Liver (tissue), 3 donors: ENCODE measurements at regions not wholly inside any gene's neighbourhood (a gene's known extent, or its start where the extent isn't known, plus 50 kb on each side); places are given as distances from the start of the nearest gene placed in this dataset.

Source experiments
- CTCF ChIP-seq: fragments of 150-350 bp; IDR thresholded peaks from 2 replicates; pipeline ENCODE4 v1.5.1; 2017; ENCODE audit warnings: improper control_type of control experiment, low read depth, low read length; ENCODE audit not compliant: missing input control
- EGR1 ChIP-seq, 2 donors: IDR thresholded peaks; 2 replicates each; pipeline ENCODE4 v1.6.1; 2016 to 2018; ENCODE audit warnings: antibody characterized with exemption in 2 of 2, low read depth in 2 of 2
- GABPA ChIP-seq, 2 donors: IDR thresholded peaks in 1 of 2; conservative IDR thresholded peaks in 1 of 2; 2 replicates each; pipeline ENCODE4 v1.6.1; 2016; ENCODE audit warnings: antibody characterized with exemption in 2 of 2, mild to moderate bottlenecking in 1 of 2, moderate library complexity in 1 of 2
- HNF4G ChIP-seq: IDR thresholded peaks from 2 replicates; pipeline ENCODE4 v1.6.1; 2016; ENCODE audit warnings: antibody characterized with exemption
- NR2F2 ChIP-seq: IDR thresholded peaks from 2 replicates; pipeline ENCODE4 v1.6.1; 2016; ENCODE audit warnings: antibody characterized with exemption
- RXRA ChIP-seq, 2 donors: IDR thresholded peaks; 2 replicates each; pipeline ENCODE4 v1.6.1; 2017 to 2018; ENCODE audit warnings: antibody characterized with exemption in 2 of 2, mild to moderate bottlenecking in 1 of 2
- TAF1 ChIP-seq: conservative IDR thresholded peaks from 2 replicates; pipeline ENCODE4 v1.6.1; 2016; ENCODE audit warnings: antibody characterized with exemption, mild to moderate bottlenecking
- YY1 ChIP-seq: IDR thresholded peaks from 2 replicates; pipeline ENCODE4 v1.6.1; 2016; ENCODE audit warnings: antibody characterized with exemption, mild to moderate bottlenecking
- ZBTB33 ChIP-seq: IDR thresholded peaks from 2 replicates; pipeline ENCODE4 v1.6.1; 2016; ENCODE audit warnings: antibody characterized with exemption
- TF ChIP-seq, protein P1 (sequence below): IDR thresholded peaks from 2 replicates; pipeline ENCODE4 v1.6.1; 2016; ENCODE audit warnings: antibody characterized with exemption, mild to moderate bottlenecking
- TF ChIP-seq, protein P2 (sequence below): IDR thresholded peaks from 2 replicates; pipeline ENCODE4 v1.6.1; 2016; ENCODE audit warnings: antibody characterized with exemption
- TF ChIP-seq, protein P3 (sequence below): IDR thresholded peaks from 2 replicates; pipeline ENCODE4 v1.6.1; 2016; ENCODE audit warnings: antibody characterized with exemption
- donor health status: healthy.
- donor health status: healthy.

DNA sequence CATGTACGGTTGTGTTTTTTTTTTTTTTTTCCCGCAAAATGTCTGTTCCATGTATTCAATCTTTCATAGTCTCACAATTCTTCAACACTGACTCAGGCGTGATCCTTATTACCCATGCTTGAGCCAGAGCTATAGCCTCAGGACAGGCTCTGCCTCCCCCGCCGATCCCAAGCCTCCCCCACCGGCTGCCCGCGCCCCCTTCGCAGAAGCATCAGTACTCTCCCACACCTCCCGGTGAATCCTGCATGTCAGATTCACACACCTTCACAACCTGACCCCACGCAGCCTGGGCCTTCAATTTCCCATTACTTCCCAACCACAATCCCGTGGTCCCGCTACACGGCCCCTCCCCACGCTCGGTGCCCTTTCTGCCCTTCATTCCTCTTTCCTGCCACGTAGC is 401.5 kb upstream of the JARID2 start:
- no peak for TF ChIP-seq CTCF
- TF ChIP-seq, protein P1, sequence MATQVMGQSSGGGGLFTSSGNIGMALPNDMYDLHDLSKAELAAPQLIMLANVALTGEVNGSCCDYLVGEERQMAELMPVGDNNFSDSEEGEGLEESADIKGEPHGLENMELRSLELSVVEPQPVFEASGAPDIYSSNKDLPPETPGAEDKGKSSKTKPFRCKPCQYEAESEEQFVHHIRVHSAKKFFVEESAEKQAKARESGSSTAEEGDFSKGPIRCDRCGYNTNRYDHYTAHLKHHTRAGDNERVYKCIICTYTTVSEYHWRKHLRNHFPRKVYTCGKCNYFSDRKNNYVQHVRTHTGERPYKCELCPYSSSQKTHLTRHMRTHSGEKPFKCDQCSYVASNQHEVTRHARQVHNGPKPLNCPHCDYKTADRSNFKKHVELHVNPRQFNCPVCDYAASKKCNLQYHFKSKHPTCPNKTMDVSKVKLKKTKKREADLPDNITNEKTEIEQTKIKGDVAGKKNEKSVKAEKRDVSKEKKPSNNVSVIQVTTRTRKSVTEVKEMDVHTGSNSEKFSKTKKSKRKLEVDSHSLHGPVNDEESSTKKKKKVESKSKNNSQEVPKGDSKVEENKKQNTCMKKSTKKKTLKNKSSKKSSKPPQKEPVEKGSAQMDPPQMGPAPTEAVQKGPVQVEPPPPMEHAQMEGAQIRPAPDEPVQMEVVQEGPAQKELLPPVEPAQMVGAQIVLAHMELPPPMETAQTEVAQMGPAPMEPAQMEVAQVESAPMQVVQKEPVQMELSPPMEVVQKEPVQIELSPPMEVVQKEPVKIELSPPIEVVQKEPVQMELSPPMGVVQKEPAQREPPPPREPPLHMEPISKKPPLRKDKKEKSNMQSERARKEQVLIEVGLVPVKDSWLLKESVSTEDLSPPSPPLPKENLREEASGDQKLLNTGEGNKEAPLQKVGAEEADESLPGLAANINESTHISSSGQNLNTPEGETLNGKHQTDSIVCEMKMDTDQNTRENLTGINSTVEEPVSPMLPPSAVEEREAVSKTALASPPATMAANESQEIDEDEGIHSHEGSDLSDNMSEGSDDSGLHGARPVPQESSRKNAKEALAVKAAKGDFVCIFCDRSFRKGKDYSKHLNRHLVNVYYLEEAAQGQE = no peak
- TF ChIP-seq, protein P2, sequence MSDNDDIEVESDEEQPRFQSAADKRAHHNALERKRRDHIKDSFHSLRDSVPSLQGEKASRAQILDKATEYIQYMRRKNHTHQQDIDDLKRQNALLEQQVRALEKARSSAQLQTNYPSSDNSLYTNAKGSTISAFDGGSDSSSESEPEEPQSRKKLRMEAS = no peak
- no peak for TF ChIP-seq YY1
- no peak for TF ChIP-seq HNF4G
- TF ChIP-seq ZBTB33 = no peak
- no peak for TF ChIP-seq EGR1 (IDR thresholded peaks at IDR 0.05; ENCODE audit: low read depth in 2 of 2)
- no peak for TF ChIP-seq TAF1
- TF ChIP-seq, protein P3, sequence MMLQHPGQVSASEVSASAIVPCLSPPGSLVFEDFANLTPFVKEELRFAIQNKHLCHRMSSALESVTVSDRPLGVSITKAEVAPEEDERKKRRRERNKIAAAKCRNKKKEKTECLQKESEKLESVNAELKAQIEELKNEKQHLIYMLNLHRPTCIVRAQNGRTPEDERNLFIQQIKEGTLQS = no peak
- no peak for TF ChIP-seq RXRA (IDR thresholded peaks at IDR 0.05)
- TF ChIP-seq NR2F2 = no peak
- TF ChIP-seq GABPA (IDR thresholded peaks at IDR 0.05 in 1 of 2, conservative IDR thresholded peaks at IDR 0.05 in 1 of 2) = no peak
